DMS 273 (cell line): ENCODE measurements at regions not wholly inside any gene's neighbourhood (a gene's known extent, or its start where the extent isn't known, plus 50 kb on each side); places are given as distances from the start of the nearest gene placed in this dataset.

Source experiments
- DNase-seq: peaks from one replicate; lab custom pipeline; 2025; ENCODE audit not compliant: unreplicated experiment; lab: John Stamatoyannopoulos, UW

DNA sequence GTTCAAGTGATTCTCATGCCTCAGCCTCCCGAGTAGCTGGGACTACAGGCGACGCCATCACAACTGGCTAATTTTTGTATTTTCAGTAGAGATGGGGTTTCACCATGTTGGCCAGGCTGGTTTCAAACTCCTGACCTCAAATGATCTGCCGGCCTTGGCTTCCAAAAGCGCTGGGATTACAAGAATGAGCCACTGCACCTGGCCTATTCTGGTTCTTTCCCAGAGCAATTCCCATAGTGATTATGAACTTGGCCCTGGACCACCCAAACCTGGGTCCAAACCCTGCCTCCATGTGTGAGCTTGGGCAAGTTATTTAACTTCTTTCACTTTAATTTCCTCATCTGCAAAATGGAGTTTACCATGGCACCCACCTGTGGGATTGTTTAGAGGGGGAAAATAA is 61.5 kb upstream of the HEPHL1 start:
- DNase-seq = no peak

GRCh38 chr11:93963072-93963471 is 58.1 kb upstream of the HEPHL1 start:
- DNase-seq = no peak

GRCh38 chr11:93967258-93967657 is 53.9 kb upstream of the HEPHL1 start:
- no peak for DNase-seq

DNA sequence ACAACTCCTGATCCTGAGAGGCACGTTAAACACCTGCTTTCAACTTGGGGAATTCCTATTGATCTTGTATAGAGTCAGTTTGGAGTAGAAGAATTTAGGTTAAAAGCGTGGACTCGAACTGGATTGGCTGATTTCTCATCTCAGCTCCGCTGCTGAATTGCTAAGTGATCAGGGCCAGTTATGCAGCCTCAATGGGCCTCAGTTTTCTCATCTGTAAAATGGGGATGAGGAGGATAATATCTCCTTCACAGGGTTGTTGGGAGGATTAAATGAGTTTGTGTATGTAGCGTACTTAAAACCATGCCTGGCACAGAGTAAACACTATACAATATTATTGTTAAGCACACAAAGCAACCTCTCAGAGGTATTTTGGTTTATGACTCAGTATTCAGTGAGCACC is 53.2 kb upstream of the HEPHL1 start:
- DNase-seq = no peak

DNA sequence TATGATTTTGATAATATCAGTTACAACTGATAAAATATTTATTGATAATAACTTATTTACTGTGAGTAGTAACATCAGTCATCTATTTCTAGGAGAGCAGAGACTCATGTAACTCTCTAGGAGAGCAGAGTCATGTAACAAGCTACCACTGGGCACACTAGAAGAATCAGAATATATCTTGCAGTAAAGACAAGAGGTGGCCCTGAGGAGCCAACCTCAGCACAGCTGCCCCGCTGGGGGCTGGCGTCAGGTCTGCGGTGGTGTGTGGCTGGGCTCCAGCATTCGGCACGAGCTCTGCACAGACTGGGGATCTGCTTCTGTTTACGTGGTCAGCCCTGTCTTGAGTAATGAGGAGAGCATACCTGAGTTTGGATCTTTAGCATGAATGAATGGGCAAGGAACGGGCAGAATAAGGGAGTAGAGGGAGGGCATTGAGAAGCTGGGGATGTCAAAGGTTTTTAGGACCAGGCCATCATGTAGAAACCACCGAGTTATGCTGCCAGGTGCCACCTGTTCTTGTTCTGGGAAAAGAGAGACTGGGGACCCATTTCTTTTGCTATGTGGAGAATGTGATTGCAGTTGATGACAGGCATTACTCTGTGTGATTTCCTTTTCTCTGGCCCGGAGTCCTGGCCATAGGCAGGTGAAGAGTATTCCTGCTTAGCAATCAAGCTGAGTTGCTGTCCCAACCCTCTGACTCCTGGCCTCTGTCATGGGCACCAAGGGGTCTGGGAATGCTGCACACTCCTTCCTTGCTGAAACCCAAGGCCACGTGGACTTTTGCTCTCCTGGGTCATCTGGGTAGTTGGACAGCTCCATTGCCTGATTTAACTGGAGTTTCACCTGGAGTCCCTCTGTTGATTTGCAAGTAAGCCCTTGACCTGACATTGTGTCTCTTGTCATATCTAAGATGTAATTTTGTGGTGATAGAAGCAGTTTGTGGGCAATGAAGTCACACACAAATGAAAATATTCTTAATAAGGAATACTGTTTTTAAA is 50.9 kb upstream of the HEPHL1 start:
- no peak for DNase-seq
